ENCODE measurements at regions not wholly inside any gene's neighbourhood (a gene's known extent, or its start where the extent isn't known, plus 50 kb on each side); places are given as distances from the start of the nearest gene placed in this dataset.

- H3K36me3 ChIP-seq: no peaks in the 10 kb centered on the region
- no peaks in the 10 kb centered on the region for H3K27me3 ChIP-seq
- ATAC-seq (no peak), DNase-seq (no peak)
- no peaks in the 10 kb centered on the region for H3K4me1 ChIP-seq
- H3K9me3 ChIP-seq: no peaks in the 10 kb centered on the region
- intact Hi-C loops (cut with DNase I; ENCODE audit: low total_unique reads) (no loop called here), in situ Hi-C loops (cut with MboI; ENCODE audit: low sequenced_read_pairs in 4 of 4) (no loop called here)
- H3K4me3 ChIP-seq: no peak overlapping the region
- no peak for TF ChIP-seq POLR2A (IDR thresholded peaks at IDR 0.05)
- TF ChIP-seq CTCF (IDR thresholded peaks at IDR 0.05 in 4 of 5, conservative IDR thresholded peaks at IDR 0.05 in 1 of 5): no peak
- H3K27ac ChIP-seq: no peak overlapping the region
Measured at GRCh38 chr11:23227078-23227445, 366.8 kb upstream of the CCDC179 start.

DNA sequence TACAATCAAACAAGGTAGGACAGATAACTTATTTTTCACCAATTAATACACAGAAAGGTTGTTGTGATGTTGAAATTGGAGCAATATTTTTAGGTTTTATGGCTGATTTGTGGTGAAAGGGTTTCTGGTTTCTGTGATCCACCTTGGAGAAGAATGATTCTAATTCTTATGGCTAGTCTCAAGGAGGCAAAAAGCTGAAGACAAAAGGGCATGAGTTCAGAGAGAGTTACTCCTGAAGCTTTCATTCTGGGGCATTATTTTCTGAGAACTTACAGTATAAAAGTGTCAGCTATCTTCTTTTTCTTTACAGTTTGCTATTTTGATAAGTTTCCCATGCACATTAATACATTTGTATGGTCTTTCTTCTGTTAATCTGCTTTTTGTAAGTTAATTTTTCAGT, 372.4 kb upstream of the CCDC179 start:
- DNase-seq (no peak), ATAC-seq (no peak)
- Histone ChIP-seq H3K4me3 (no peak overlapping the region), H3K27me3 (no peaks in the 10 kb centered on the region), H3K27ac (no peak overlapping the region), H3K36me3 (no peaks in the 10 kb centered on the region), H3K9me3 (no peaks in the 10 kb centered on the region), H3K4me1 (no peaks in the 10 kb centered on the region)
- in situ Hi-C loops (cut with MboI; ENCODE audit: low sequenced_read_pairs in 4 of 4) (no loop called here), intact Hi-C loops (cut with DNase I; ENCODE audit: low total_unique reads) (no loop called here)
- TF ChIP-seq CTCF (IDR thresholded peaks at IDR 0.05 in 4 of 5, conservative IDR thresholded peaks at IDR 0.05 in 1 of 5) (no peak), POLR2A (IDR thresholded peaks at IDR 0.05) (no peak)

- TF ChIP-seq CTCF (IDR thresholded peaks at IDR 0.05 in 4 of 5, conservative IDR thresholded peaks at IDR 0.05 in 1 of 5) (no peak), POLR2A (IDR thresholded peaks at IDR 0.05) (no peak)
- intact Hi-C loops (cut with DNase I; ENCODE audit: low total_unique reads): no loop called here
- DNase-seq (no peak), ATAC-seq (no peak)
- no peaks in the 10 kb centered on the region for H3K36me3 ChIP-seq
- in situ Hi-C loops (cut with MboI; ENCODE audit: low sequenced_read_pairs in 4 of 4): no loop called here
- H3K4me1 ChIP-seq: no peaks in the 10 kb centered on the region
- H3K9me3 ChIP-seq: no peaks in the 10 kb centered on the region
- H3K27ac ChIP-seq: no peak overlapping the region
- H3K27me3 ChIP-seq: no peaks in the 10 kb centered on the region
- H3K4me3 ChIP-seq: no peak overlapping the region
Measured at GRCh38 chr11:23233075-23233474, 372.8 kb upstream of the CCDC179 start.

- H3K36me3 ChIP-seq: no peaks in the 10 kb centered on the region
- no peak overlapping the region for H3K4me3 ChIP-seq
- H3K9me3 ChIP-seq: no peaks in the 10 kb centered on the region
- no peaks in the 10 kb centered on the region for H3K27me3 ChIP-seq
- H3K27ac ChIP-seq: no peak overlapping the region
- in situ Hi-C loops (cut with MboI; ENCODE audit: low sequenced_read_pairs in 4 of 4): no loop called here
- TF ChIP-seq CTCF (IDR thresholded peaks at IDR 0.05 in 4 of 5, conservative IDR thresholded peaks at IDR 0.05 in 1 of 5): no peak
- no peak for TF ChIP-seq POLR2A (IDR thresholded peaks at IDR 0.05)
- no peaks in the 10 kb centered on the region for H3K4me1 ChIP-seq
- intact Hi-C loops (cut with DNase I; ENCODE audit: low total_unique reads): no loop called here
- ATAC-seq (no peak), DNase-seq (no peak)
Measured at GRCh38 chr11:23236826-23237555, 376.7 kb upstream of the CCDC179 start.

DNA sequence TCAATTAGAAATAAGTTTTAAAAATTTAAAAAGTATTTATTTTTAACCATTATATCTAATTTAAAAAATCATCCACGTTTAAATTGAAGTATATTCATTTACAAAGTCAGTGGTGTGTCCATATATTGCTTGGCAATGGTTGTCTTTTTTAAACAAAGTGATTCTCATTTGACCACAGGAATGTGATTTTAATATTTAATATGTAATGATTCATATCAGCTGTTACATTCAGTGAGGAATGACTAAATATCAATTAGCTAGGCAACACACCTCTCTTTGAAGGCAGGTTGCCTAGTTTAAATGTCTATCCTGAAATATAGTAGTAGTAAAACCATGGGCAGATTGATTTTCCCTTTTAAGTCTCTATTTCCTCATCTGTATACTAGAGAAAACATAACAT, 392.2 kb upstream of the CCDC179 start:
- TF ChIP-seq CTCF (IDR thresholded peaks at IDR 0.05 in 4 of 5, conservative IDR thresholded peaks at IDR 0.05 in 1 of 5) (no peak), POLR2A (IDR thresholded peaks at IDR 0.05) (no peak)
- no peak for ATAC-seq

More for the DNA sequence above, 392.2 kb upstream of the CCDC179 start:
- Histone ChIP-seq H3K27ac (no peak overlapping the region), H3K9me3 (no peaks in the 10 kb centered on the region), H3K36me3 (no peaks in the 10 kb centered on the region), H3K4me3 (no peak overlapping the region), H3K27me3 (no peaks in the 10 kb centered on the region), H3K4me1 (no peaks in the 10 kb centered on the region)
- intact Hi-C loops (cut with DNase I; ENCODE audit: low total_unique reads) (no loop called here), in situ Hi-C loops (cut with MboI; ENCODE audit: low sequenced_read_pairs in 4 of 4) (no loop called here)
- no peak for DNase-seq
